ENCODE measurements at regions not wholly inside any gene's neighbourhood (a gene's known extent, or its start where the extent isn't known, plus 50 kb on each side); places are given as distances from the start of the nearest gene placed in this dataset.

- TF ChIP-seq POLR2AphosphoS5 (IDR thresholded peaks at IDR 0.05) (no peak), POLR2A (IDR thresholded peaks at IDR 0.05) (no peak), EP300 (IDR thresholded peaks at IDR 0.05) (no peak), CTCF (IDR thresholded peaks at IDR 0.05) (no peak)
- no peak overlapping the region for H3K27ac ChIP-seq
- H3K9me3 ChIP-seq, result peaks cover 0 to 4% (median 0%) of the 10 kb centered on the region in 4 donors
- no peaks in the 10 kb centered on the region for H3K27me3 ChIP-seq
- H3K4me1 ChIP-seq, result no peaks in the 10 kb centered on the region
- ATAC-seq (ENCODE audit: low FRiP score in 2 of 2), result no peak
- H3K36me3 ChIP-seq, result no peaks in the 10 kb centered on the region
- WGBS, 2 donors, result 71 to 77% methylated on average over 8 of the region's 8 CpGs
- DNase-seq, result no peak
- H3K4me3 ChIP-seq, result no peak overlapping the region
Observed at GRCh38 chr22:34972191-34972897, 93.6 kb upstream of the ISX start.

- H3K4me3 ChIP-seq, result no peak overlapping the region
- H3K36me3 ChIP-seq, result no peaks in the 10 kb centered on the region
- no peaks in the 10 kb centered on the region for H3K27me3 ChIP-seq
- peaks cover 0 to 4% (median 0%) of the 10 kb centered on the region in 4 donors for H3K9me3 ChIP-seq
- no peak overlapping the region for H3K27ac ChIP-seq
- TF ChIP-seq POLR2A (IDR thresholded peaks at IDR 0.05) (no peak), EP300 (IDR thresholded peaks at IDR 0.05) (no peak), POLR2AphosphoS5 (IDR thresholded peaks at IDR 0.05) (no peak), CTCF (IDR thresholded peaks at IDR 0.05) (no peak)
- ATAC-seq (ENCODE audit: low FRiP score in 2 of 2), result no peak
- no peak for DNase-seq
- 57 to 59% methylated on average over 1 of the region's 1 CpG for WGBS, 2 donors
- H3K4me1 ChIP-seq, result no peaks in the 10 kb centered on the region
Observed at GRCh38 chr22:34973016-34973415, 92.9 kb upstream of the ISX start.

- 58 to 64% methylated on average over 2 of the region's 2 CpGs for WGBS, 2 donors
- ATAC-seq (ENCODE audit: low FRiP score in 2 of 2), result no peak
- H3K36me3 ChIP-seq, result no peaks in the 10 kb centered on the region
- H3K9me3 ChIP-seq, result peaks cover 0 to 4% (median 0%) of the 10 kb centered on the region in 4 donors
- H3K4me3 ChIP-seq, result no peak overlapping the region
- no peaks in the 10 kb centered on the region for H3K4me1 ChIP-seq
- DNase-seq, result no peak
- TF ChIP-seq POLR2AphosphoS5 (IDR thresholded peaks at IDR 0.05) (no peak), CTCF (IDR thresholded peaks at IDR 0.05) (no peak), EP300 (IDR thresholded peaks at IDR 0.05) (no peak), POLR2A (IDR thresholded peaks at IDR 0.05) (no peak)
- no peak overlapping the region for H3K27ac ChIP-seq
- H3K27me3 ChIP-seq, result no peaks in the 10 kb centered on the region
Observed at GRCh38 chr22:34973926-34974325, 92.0 kb upstream of the ISX start.

- TF ChIP-seq EP300 (IDR thresholded peaks at IDR 0.05), result no peak
- TF ChIP-seq CTCF (IDR thresholded peaks at IDR 0.05), result no peak
- TF ChIP-seq POLR2A (IDR thresholded peaks at IDR 0.05), result no peak
- TF ChIP-seq POLR2AphosphoS5 (IDR thresholded peaks at IDR 0.05), result no peak
- Histone ChIP-seq H3K9me3 (peaks cover 0 to 4% (median 0%) of the 10 kb centered on the region in 4 donors), H3K36me3 (no peaks in the 10 kb centered on the region), H3K27ac (no peak overlapping the region), H3K4me1 (no peaks in the 10 kb centered on the region), H3K27me3 (no peaks in the 10 kb centered on the region), H3K4me3 (no peak overlapping the region)
- ATAC-seq (ENCODE audit: low FRiP score in 2 of 2) (no peak), DNase-seq (no peak)
- WGBS, 2 donors, result 21 to 50% methylated on average over 1 of the region's 1 CpG
Observed at GRCh38 chr22:34975721-34976120, 90.2 kb upstream of the ISX start.

- Histone ChIP-seq H3K36me3 (no peaks in the 10 kb centered on the region), H3K27me3 (no peaks in the 10 kb centered on the region), H3K4me3 (no peak overlapping the region), H3K4me1 (no peaks in the 10 kb centered on the region), H3K9me3 (peaks cover 0 to 4% (median 0%) of the 10 kb centered on the region in 4 donors), H3K27ac (no peak overlapping the region)
- DNase-seq, result no peak
- no peak for TF ChIP-seq CTCF (IDR thresholded peaks at IDR 0.05)
- ATAC-seq (ENCODE audit: low FRiP score in 2 of 2), result no peak
- WGBS, 2 donors, result 80 to 85% methylated on average over 4 of the region's 4 CpGs
Observed at GRCh38 chr22:34976474-34976873, 89.5 kb upstream of the ISX start.

Data from upper lobe of left lung (tissue), 6 donors.